NCI-H2227 treated with DMSO at 0.1 percent for 48 hours (cell line): ENCODE measurements at regions not wholly inside any gene's neighbourhood (a gene's known extent, or its start where the extent isn't known, plus 50 kb on each side); places are given as distances from the start of the nearest gene placed in this dataset.
"Not testable (repeated sequence)": the region's sequence is repeated elsewhere in the genome, so short reads cannot be mapped to it uniquely, and the experiment has no call there.

Experiments used
- DNase-seq: peaks from one replicate; lab custom pipeline; 2025; lab: John Stamatoyannopoulos, UW

DNA sequence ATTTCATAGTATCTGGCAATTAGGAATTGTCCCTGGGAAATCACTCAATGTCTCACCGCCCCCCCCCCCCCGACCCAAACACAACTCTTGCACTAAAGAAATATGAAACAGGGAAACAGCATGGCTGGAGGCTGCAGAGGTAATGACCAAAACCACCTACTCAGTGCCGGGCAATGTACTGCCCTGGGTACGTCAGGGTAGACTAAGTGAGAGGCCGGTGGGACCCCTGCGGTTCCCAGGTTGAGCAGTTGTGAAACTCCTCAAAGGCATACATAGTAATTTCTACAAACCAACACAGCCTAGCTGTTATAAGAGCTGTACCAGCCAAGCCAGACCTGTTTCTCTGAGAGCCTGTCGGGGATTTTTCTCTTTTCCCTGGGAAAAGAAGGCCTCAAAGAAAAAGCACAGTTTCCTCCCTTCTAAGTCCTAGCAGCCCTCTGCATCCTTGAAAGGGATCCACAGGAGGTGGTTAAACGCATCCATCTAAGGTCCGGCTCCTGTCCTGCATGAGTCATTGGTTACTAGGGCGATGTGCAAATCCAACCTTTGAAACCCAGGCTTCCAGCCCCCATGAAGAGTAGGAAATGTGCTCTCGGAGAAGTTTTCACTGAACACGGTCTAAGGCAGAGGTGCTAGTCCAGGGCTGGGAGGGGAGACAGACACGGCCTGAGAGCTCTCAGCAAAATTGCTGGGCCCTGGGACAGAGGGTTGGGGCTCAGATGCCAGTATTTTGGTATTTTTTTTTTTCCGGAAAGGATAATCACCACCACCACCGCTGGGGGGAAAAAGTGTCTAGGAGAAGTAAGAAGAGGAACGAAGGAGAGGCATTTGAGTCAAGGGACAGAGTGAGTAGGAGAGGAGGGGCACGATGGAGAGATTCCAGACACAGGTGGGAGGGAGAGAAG is 172.8 kb downstream of the ATP6V0E2 start:
- DNase-seq = not testable (repeated sequence)

DNA sequence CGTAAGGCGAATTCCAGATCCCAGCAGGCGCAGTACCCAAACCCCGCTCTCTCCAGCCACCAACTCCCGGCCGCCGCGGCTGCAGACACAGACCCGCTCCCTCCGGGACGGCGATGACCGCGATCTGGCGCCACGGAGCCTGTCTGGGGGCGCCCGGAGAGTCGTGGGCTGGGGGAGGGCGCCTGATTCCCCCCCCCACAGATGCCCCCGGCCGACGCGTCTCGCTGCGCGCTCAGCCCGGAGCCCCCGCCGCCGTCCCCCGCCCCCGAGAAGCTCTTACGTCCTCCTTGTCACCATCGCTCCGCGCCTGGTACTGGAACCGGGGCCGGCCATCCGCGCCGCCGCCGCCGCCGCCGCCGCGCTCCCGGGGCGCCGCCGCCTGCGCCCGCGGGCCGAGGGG is 173.6 kb downstream of the ATP6V0E2 start:
- DNase-seq = not testable (repeated sequence)

DNA sequence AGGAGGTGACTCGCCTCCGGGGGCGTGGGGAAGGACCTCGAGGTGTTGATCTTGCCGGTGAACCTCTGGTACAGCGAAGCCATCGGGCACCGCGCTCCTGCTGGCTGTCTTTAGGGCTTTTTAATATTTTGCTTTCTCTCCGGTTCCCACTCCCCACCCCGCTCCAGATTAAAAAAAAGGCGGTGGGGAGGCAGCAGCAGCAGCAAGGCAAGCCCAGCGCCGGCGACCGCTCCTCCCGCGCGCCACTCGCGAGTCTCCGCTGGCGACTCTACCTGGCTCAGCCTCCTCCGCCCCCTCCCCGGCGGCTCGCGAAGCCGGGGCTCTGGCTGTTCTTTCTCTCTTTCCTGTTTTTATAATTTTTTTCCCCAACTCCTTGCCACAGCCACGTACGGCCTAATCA is 174.0 kb downstream of the ATP6V0E2 start:
- DNase-seq = not testable (repeated sequence)

DNA sequence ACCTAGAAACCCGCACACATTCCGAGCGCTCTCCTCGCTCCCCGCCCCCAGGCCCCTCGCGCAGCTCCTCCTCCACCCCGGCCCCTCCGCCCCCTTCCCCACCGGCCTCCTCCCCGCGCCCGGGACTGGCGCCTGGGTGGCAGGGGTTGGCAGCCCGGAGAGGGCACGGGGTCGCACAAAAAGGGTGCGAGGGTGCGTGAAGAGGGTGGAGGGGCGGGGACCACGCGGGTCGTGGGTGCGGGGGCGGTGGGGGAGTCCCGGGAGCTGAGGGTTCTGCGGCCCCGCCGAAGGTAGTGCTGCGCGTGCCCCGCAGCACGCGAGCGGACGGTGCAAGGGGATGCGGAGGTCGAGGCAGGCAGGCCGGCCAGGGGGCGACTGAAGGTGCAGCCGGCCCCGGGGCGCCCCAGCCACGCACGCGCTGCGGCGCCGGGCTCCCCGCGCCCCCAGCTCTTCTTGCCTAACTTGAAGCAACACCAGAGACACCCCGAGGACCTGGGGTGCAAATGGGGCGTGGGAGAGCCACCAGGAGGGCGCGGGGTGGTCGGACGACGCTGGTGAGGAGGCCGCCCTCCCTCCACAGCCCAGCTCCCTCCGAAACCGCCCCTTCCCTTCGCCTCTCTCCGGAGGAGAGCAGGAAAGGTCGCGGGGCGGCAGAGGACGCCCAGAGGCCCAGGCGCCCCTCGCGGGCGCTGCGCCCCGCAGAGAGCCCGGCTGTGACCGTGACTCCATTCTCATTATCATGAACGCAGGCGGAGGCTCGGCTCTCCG is 174.7 kb downstream of the ATP6V0E2 start:
- DNase-seq = not testable (repeated sequence)

DNA sequence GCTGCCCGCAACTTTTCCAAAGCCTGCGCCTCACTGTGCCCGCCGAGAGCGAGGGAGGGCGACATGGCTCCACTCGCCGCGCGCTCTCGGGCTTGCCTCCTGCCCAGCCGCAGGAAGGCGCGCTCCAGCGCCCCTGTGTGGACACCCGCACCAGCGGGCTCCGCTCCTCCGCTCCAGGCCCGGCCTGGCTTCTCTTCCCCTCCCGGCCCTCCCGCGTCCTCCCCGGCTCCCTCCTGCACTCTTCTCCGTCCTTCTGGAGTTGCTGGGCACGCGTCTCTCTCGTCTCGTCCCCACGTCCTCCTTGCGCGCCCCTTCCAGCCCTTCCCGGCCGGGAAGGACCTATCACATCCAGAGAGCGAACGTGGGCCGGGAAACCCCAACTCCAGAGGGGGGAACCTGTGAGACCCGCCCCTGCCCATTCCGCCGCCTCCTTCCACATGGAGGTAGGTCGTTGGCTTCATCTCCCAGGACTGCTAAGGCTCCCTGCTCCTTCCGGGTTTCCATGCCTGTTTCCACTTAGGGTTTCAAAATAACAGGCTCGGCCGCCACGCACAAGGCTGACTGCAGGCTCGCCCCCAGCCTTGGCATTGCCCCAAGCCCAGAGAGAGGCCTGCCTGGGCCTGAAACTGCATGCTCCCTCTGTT is 175.4 kb downstream of the ATP6V0E2 start:
- DNase-seq = peak; percentile 30

DNA sequence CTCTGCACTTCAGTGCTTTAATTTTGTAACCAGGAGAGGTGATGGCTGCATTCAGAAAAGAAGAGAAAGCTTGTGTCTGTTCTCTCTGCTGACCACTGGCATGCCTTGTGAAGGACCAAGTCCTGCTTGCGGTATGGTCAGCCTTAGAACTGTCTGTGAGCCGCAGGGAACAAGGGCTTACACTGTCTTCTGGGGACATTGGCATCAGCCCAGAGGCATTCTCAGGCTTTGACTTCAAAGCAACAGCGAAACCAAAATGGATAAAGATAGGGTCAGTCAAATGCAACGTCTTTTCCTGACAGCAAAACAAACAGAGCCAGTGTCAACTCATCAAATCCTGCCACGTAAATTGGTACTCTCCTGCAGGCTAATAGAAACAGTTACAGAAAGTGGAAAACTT is 179.6 kb downstream of the ATP6V0E2 start:
- not testable (repeated sequence) for DNase-seq

DNA sequence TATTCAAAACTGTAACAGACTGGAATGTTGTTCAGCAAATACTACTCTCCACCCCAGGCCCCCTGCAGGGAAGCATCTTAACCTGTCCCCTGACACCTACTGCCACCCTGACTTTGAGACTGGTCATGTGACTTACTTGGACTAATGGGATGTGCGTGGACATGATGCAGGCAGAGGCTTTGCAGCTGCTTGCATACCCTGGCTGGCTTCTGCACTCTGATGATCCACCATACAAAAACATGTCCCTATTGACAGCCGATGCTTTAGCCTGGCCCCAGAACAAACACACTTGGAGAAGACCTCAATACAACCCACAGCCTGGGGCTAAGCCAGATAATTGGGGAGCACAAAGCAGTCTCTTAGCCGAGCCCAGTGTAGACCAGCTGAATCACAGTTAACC is 180.5 kb downstream of the ATP6V0E2 start:
- not testable (repeated sequence) for DNase-seq

DNA sequence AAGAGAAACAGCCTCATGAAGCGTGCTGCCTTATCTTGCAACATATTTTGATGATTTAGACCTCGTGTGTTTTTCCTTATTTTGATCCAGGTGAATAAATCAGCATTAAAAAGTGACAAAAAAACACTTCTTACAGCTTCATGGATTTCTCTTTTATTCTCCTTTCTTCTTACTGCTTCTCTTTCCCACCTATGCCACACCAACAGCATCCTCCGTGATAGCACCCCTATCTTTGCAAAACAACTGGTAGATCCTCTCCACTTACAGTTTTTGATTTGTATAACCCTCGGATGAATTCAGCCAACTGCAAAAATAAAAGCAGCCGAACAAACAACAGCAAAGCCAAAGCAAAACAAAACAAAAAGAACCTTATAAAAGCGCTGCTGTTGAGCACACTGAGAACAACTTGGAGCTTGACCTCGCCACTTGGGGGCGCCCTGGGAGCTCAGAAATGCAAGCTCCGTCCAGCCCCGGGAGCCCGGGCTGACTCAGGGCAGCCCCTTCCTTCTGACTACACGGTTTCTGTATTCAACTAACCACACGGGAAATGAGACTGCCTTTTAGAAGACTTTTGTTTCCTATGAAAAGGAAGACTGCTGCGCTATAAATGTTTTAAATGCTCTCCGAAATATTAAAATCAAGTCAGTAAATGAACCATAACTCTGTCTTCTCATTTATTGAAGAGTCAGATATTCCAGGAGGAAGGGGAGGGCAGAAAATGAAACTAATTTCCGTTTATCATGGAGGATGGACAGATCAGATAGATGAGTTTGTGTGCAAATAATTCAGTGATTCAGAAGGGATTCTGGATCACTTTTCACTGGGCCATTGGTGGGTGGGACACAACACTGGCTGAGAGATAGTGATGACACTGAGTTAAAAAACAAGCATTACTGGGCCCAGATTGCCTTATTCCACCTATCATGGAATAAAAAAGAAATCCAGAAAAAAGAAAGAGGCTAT is 186.8 kb downstream of the ATP6V0E2 start:
- DNase-seq = not testable (repeated sequence)

DNA sequence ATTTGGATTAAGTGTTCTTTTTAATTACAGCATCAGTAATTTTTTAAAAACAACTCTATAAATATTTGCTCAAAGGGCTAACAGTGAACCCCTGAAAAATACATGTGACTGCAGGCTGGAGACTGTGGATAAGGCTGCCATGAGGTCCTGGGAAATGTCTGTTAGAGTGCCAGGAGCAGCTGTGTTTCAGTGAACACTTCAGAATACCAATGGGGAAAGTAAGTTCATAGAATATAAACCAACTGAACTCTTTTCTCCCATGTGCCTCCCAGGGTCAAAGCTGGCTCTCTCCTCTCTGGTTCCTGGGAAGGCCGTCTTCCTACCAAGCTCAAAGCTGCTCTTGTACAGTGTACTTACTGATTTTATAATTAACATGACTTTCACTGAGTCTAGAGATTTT is 189.4 kb downstream of the ATP6V0E2 start:
- not testable (repeated sequence) for DNase-seq

DNA sequence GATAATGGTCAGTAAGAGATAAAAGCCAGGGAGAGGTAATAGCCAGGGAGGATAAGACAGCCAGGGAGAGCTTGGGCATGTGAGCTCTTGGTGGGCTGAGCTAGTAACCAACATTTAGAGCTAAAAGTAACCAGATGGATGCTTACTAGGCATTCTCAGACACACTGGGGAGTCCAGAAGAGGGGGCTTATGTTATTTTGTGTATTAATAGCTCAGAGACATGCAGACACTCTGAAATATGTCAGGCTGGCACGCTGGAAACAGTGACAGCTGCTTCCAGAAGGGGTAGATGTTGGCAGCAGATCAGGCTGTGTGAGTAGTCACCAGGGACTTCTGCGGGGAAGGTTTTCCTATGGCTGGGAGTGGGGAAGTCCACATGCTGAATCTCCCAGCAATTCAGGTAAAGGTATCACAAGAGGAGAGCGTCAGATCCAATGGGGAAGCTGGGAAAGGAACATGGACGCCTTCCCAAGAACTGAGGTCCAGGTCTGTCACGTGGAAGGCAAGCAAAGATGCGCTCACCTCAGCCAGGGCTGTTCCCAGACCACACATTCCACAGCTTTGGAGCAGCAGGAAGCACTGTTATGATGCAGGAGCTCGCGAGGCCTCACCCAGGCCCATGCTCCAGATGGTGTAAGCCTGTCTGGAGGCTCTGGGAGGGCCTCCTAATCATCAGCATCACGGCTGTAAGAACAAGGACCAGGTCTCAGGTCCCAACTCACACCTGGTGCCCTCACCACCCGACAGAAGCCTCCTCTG is 196.0 kb downstream of the ATP6V0E2 start:
- not testable (repeated sequence) for DNase-seq

DNA sequence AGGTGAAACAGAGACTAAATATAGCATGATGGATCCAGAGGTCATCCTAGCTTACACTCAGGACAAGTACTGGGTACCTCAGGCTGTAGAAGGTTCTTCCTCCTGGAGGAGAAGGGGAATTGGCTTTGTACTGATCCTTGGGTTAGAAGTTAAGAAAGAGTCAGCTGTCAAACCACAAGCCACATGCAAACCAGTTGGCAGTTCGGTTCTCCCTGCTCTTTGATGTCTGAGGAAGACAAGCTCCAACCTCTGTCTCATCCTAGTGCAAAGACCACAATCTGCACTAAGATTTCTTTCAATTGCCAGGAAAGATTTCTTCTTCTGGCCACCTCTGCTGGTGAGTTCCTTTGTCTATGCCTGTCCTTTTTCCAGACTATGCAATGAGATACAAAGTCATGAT is 203.8 kb downstream of the ATP6V0E2 start:
- not testable (repeated sequence) for DNase-seq

DNA sequence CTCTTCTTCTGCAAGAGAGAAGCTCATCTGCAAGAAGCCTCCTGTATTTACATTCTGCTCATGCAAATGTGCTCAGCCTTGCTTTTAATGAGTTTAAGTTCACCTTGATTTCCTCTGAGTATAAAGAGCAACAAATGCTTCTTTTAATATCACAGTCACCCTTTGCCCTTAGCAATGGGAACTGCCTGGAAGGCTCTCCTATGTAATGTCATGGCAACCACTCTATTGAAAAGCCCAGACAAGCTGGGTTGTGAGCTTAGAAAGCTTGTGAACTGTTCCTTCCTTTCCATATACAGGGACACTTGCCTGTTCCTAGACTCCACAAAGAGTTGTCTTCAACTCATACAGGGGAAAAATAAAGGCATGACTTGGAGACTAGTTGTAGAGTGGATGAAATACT is 208.1 kb downstream of the ATP6V0E2 start:
- not testable (repeated sequence) for DNase-seq

DNA sequence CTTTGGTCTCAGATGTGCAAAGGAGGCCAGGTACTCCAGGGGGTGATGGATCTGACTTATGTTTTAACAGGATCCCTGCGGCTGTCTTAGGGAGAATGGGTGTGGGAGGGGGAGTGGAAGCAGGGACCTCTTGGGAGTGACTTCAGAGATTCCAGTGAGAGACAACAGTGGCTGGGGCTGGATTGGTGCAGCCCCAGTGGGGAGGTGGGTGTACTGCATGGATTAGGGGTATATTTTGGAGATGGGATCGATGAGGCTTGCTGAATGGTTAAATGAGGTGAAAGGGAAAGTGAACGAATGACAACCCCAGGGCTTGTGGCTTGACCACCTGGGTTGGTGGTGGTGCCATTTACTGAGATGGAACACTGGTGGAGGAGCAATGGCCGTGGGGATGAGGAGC is 211.0 kb downstream of the ATP6V0E2 start:
- not testable (repeated sequence) for DNase-seq

DNA sequence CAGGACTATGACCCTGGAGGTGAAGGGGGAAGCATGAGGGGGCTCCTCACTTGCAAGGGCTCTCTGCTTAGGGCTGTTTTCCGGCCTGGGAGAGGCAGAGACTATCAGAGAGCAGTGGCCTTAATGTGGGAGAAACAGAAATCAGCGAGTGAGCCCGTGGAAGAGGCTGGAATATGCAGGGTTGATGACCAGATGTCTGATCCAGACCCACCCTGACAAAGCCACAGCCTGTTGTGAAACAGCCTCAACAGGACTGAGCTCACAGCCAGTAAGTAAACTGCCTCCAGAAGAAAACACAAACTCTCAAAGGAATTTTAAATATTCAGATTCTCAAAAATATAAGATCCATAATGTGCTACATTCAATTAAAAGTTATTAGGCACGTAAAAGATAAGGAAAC is 213.7 kb downstream of the ATP6V0E2 start:
- not testable (repeated sequence) for DNase-seq

DNA sequence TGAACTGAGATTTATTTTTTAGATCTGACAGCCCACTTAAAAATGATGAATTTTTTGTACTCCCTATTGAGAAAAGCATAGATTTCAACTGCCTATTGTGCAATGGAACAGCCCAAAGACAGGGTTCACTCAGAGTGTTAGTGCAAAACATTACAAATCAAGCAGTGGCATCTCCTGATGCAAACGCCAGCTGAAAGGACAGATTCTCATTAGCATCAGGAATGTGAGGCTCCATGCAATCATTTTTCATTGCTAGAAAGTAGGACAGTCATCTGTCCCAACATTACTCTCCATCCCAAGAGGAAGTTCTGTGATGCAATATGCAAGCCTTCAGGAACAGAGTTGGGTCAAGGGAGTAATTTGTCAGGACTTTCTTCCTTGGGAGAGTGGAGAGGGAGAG is 215.4 kb downstream of the ATP6V0E2 start:
- DNase-seq = not testable (repeated sequence)

DNA sequence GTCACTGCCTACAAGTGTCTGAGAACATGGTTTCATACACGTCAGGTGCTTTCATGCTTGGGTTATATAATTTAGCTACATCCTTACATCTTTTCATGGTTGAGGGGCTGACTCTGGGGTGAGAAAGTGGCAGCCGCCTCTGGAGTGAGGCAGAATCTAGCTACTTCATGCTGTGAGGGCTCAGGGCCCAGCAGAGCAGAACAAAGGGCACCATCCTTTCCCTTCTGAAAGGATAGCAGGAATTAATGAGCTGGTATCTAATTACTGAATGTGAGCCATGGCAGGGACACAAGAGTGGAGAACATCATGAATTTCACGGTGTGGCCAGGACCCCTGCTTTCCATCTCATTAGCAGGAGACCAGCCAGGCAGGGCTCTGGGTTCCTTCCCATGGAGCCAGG is 217.0 kb downstream of the ATP6V0E2 start:
- not testable (repeated sequence) for DNase-seq

DNA sequence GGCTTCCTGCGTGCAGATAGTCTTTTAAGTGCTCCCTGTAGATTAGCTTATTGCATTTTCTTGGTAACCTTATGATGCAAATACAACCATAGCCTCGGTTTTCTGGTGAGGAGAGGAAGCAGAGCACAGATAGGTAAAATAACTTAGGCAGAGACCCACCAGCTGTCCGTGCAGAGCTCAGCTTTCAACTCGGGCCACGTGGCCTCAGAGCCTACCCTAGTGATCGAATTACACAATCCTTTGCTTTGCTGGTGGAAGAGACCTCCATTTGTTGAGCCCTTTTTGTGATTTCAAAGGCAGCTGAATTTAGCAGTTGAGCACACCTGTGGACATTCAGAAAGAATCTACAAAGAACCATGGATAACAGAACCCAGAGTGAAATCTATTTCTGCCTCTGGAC is 220.1 kb downstream of the ATP6V0E2 start:
- DNase-seq = not testable (repeated sequence)

DNA sequence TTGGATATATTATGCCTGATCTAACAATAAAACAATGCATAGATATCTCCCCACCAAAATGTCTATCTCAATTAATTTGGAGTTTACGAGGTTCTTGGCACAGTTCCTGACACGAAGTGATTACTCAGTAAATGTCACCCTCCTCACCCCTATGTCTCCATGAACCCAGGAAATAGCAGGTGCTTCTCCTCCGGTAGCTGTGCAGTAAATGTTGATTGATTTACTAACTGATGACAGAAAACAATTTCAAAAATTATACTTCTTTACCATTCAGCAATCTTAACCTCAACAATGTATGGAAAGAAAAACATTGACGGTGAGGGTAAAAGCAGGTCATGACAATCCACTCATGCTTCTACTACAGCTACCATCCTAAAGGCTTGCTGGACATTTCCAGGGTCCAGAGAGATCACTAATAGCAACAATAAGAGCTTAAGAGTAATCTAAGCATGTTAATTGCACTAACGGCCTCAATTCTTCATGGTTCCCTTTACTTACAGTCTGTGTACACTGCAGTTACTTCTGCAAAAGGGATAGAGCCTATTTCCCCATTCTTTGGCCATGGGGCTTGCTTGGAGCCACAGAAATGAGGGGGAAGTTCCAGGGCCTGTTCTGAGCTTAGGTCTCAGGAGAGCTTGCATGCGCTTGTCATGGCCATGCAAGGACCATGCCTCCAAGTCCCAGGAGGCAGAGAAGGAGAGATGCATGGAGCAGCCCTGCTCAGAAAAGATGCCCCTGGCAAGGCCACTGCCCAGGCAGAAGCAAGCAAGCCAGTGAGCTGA is 222.6 kb downstream of the ATP6V0E2 start:
- peak; percentile 8 for DNase-seq

DNA sequence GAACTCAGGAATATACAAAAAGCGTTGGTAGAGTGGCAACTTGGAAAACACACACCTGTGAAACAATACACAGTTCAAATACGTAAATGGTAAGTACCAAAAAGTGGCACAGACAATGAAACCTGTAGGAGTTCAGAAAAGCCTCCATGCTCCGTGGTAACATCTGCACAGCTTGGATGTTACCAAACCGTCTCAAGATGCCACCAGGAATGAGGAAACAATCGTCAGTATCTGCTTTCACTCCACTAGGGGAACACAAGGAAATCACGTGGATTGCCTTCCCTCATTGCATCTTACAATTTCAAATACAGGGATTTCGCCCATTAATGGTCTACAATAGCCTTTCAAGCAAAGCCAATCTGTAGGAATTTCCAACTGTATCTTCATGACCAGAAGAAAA is 224.6 kb upstream of the LRRC61 start:
- DNase-seq = not testable (repeated sequence)

DNA sequence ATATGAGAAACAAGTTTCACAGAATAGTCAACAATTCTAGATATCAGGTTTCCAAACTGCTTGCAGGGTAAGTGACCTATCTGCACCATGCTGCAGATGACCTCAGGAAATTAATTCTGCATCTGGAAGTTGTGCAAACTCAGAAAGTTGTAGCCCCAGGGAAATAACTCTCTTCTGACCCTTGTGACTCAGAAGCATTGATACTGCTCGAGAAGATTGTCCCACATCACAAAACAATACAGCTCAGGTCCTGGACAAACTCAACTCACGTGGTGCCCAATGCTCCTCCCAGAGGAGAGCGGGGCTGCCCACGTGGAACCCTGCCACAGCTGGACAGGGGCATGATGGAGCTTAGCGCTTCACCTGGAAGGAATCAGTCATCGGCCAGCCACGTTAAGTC is 221.9 kb upstream of the LRRC61 start:
- not testable (repeated sequence) for DNase-seq
